Muscle layer of duodenum (tissue), 2 donors: ENCODE measurements at regions not wholly inside any gene's neighbourhood (a gene's known extent, or its start where the extent isn't known, plus 50 kb on each side); places are given as distances from the start of the nearest gene placed in this dataset.
"Not testable (repeated sequence)": the region's sequence is repeated elsewhere in the genome, so short reads cannot be mapped to it uniquely, and the experiment has no call there.

ENCODE experiments used
- H3K27ac ChIP-seq: one replicate; pipeline ENCODE4 v1.7.0; 2013; ENCODE audit warnings: mild to moderate bottlenecking, low read length
- H3K27me3 ChIP-seq: one replicate; pipeline ENCODE4 v1.7.0; 2013; ENCODE audit warnings: low read depth, mild to moderate bottlenecking, control low read depth, low read length
- H3K36me3 ChIP-seq, 2 donors: one replicate each; pipeline ENCODE4 v1.7.0; 2013; ENCODE audit warnings: low read length in 2 of 2, control low read depth in 1 of 2, mild to moderate bottlenecking in 1 of 2; ENCODE audit not compliant: insufficient read depth in 2 of 2, control insufficient read depth in 1 of 2
- H3K4me1 ChIP-seq, 2 donors: one replicate each; pipeline ENCODE4 v1.7.0; 2013; ENCODE audit warnings: low read length in 2 of 2, mild to moderate bottlenecking in 2 of 2, control low read depth in 1 of 2, moderate library complexity in 1 of 2; ENCODE audit not compliant: insufficient read depth in 2 of 2, control insufficient read depth in 1 of 2
- H3K4me3 ChIP-seq, 2 donors: one replicate each; pipeline ENCODE4 v1.7.0; 2013; ENCODE audit warnings: low read length in 2 of 2, low read depth in 1 of 2, mild to moderate bottlenecking in 1 of 2
- H3K9me3 ChIP-seq, 2 donors: one replicate each; pipeline ENCODE4 v1.7.0; 2013; ENCODE audit warnings: low read length in 2 of 2, control low read depth in 1 of 2, mild to moderate bottlenecking in 1 of 2; ENCODE audit not compliant: control insufficient read depth in 1 of 2
- donor health status: healthy.

- no peaks in the 10 kb centered on the region for H3K9me3 ChIP-seq
- peaks cover 0 to 4% of the 10 kb centered on the region in 2 donors for H3K4me1 ChIP-seq
- no peaks in the 10 kb centered on the region for H3K36me3 ChIP-seq
- H3K4me3 ChIP-seq = peak overlapping the region; percentile 33 to 72
- H3K27ac ChIP-seq = no peak overlapping the region
- H3K27me3 ChIP-seq = no peaks in the 10 kb centered on the region
Measured at GRCh38 chr5:1594357-1595106, 70.8 kb upstream of the LPCAT1 start.

GRCh38 chr5:1593903-1594356 lies 70.2 kb upstream of the LPCAT1 start:
- peak overlapping the region; percentile 33 to 72 for H3K4me3 ChIP-seq
- no peak overlapping the region for H3K27ac ChIP-seq
- no peaks in the 10 kb centered on the region for H3K9me3 ChIP-seq
- H3K36me3 ChIP-seq = peaks cover 0 to 3% of the 10 kb centered on the region in 2 donors
- no peaks in the 10 kb centered on the region for H3K27me3 ChIP-seq
- peaks cover 0 to 4% of the 10 kb centered on the region in 2 donors for H3K4me1 ChIP-seq

- H3K27me3 ChIP-seq, H3K4me1 ChIP-seq, H3K9me3 ChIP-seq, H3K27ac ChIP-seq, H3K4me3 ChIP-seq: not testable (repeated sequence)
- peaks cover 0 to 23% of the 10 kb centered on the region in 2 donors for H3K36me3 ChIP-seq
Measured at GRCh38 chr5:1588071-1588694, 64.4 kb upstream of the LPCAT1 start.

GRCh38 chr5:1583081-1583875 lies 59.5 kb upstream of the LPCAT1 start:
- H3K27ac ChIP-seq, H3K4me1 ChIP-seq, H3K27me3 ChIP-seq, H3K4me3 ChIP-seq, H3K9me3 ChIP-seq: not testable (repeated sequence)
- H3K36me3 ChIP-seq = peaks cover 0 to 21% of the 10 kb centered on the region in 2 donors

GRCh38 chr5:1579389-1579788 lies 55.6 kb upstream of the LPCAT1 start:
- H3K9me3 ChIP-seq, H3K4me1 ChIP-seq, H3K27ac ChIP-seq, H3K27me3 ChIP-seq, H3K4me3 ChIP-seq: not testable (repeated sequence)
- H3K36me3 ChIP-seq = peaks cover 0 to 11% of the 10 kb centered on the region in 2 donors

- H3K27ac ChIP-seq, H3K9me3 ChIP-seq, H3K27me3 ChIP-seq, H3K4me1 ChIP-seq, H3K4me3 ChIP-seq: not testable (repeated sequence)
- H3K36me3 ChIP-seq = peaks cover 0 to 18% of the 10 kb centered on the region in 2 donors
Measured at GRCh38 chr5:1576851-1577250, 53.1 kb upstream of the LPCAT1 start.

- not testable (repeated sequence) for H3K4me1 ChIP-seq, H3K4me3 ChIP-seq, H3K27me3 ChIP-seq, H3K27ac ChIP-seq, H3K9me3 ChIP-seq
- H3K36me3 ChIP-seq = peaks cover 0 to 18% of the 10 kb centered on the region in 2 donors
Measured at GRCh38 chr5:1575991-1576714, 52.4 kb upstream of the LPCAT1 start.

- not testable (repeated sequence) for H3K27me3 ChIP-seq, H3K4me1 ChIP-seq, H3K4me3 ChIP-seq, H3K27ac ChIP-seq, H3K9me3 ChIP-seq
- H3K36me3 ChIP-seq = peaks cover 0 to 25% of the 10 kb centered on the region in 2 donors
Measured at GRCh38 chr5:1575491-1575890, 51.7 kb upstream of the LPCAT1 start.

GRCh38 chr5:1574023-1574318 lies 50.2 kb upstream of the LPCAT1 start:
- H3K27me3 ChIP-seq, H3K4me3 ChIP-seq, H3K9me3 ChIP-seq, H3K4me1 ChIP-seq, H3K27ac ChIP-seq: not testable (repeated sequence)
- peaks cover 0 to 20% of the 10 kb centered on the region in 2 donors for H3K36me3 ChIP-seq

GRCh38 chr5:1573217-1574022 lies 49.7 kb upstream of the LPCAT1 start:
- H3K36me3 ChIP-seq = peaks cover 0 to 20% of the 10 kb centered on the region in 2 donors
- not testable (repeated sequence) for H3K27ac ChIP-seq, H3K27me3 ChIP-seq, H3K9me3 ChIP-seq, H3K4me1 ChIP-seq, H3K4me3 ChIP-seq
